ENCODE measurements at regions not wholly inside any gene's neighbourhood (a gene's known extent, or its start where the extent isn't known, plus 50 kb on each side); places are given as distances from the start of the nearest gene placed in this dataset.

DNA sequence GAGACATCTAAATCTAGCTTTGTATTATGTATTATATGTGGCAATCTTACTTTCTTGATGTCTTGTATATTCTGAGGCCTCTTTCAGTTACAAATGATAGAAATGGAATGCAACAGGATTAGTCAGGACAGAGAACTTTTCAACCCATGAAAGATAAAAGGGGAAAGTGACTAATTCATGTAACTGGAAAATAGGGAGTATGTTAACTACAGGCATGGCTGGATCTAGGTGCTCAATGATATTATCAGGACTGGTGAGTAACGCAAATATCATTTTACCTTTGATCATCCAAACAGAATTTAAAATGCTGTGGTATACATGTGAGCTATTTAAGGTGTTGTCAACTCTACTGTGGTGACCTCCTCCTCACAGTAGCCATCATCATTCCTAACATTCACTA lies 215.7 kb upstream of the GLRA1 start:
- no peak for TF ChIP-seq POLR2A (IDR thresholded peaks at IDR 0.05)
- TF ChIP-seq, protein P1, sequence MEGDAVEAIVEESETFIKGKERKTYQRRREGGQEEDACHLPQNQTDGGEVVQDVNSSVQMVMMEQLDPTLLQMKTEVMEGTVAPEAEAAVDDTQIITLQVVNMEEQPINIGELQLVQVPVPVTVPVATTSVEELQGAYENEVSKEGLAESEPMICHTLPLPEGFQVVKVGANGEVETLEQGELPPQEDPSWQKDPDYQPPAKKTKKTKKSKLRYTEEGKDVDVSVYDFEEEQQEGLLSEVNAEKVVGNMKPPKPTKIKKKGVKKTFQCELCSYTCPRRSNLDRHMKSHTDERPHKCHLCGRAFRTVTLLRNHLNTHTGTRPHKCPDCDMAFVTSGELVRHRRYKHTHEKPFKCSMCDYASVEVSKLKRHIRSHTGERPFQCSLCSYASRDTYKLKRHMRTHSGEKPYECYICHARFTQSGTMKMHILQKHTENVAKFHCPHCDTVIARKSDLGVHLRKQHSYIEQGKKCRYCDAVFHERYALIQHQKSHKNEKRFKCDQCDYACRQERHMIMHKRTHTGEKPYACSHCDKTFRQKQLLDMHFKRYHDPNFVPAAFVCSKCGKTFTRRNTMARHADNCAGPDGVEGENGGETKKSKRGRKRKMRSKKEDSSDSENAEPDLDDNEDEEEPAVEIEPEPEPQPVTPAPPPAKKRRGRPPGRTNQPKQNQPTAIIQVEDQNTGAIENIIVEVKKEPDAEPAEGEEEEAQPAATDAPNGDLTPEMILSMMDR (IDR thresholded peaks at IDR 0.05) = no peak

All from testis (tissue), 2 donors.